HG03095 (cell line): ENCODE measurements at regions not wholly inside any gene's neighbourhood (a gene's known extent, or its start where the extent isn't known, plus 50 kb on each side); places are given as distances from the start of the nearest gene placed in this dataset.

ENCODE experiments used
- ATAC-seq: cut with Tn5 transposase; IDR thresholded peaks from one replicate; pipeline ENCODE4 v1.9.1; 2021; ENCODE audit warnings: moderate library complexity; ENCODE audit not compliant: unreplicated experiment

DNA sequence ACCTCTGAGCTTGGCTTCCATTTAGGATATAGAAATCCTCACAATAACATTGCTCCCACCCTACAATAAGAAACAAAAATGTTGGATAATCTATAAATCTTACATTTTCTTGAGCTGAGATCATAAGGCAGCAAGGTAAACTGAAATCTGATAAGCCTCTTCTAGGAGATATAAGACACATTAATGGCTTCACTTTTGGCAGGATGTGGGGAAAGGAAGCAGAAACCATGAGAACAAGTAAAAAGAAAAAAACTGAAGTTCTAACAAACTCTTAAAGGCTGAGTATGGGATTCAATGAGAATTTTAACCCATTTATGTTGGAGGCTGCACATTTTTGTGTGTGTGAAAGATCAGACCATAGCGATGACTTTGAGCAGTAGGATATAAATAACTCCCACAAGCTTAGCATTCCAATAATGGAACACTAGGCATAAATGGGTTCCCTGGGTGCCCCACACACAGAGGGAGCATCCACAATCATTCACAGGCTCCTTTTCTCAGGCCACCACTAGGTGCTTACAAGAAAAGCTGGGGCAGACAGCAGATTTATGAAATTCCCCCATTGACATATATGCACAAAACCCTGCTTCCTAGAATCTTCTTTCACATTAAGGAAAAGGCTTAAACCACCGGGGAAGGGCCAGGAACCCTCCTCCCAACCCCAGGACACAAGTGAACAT is 564.9 kb upstream of the MGMT start:
- ATAC-seq = no peak

DNA sequence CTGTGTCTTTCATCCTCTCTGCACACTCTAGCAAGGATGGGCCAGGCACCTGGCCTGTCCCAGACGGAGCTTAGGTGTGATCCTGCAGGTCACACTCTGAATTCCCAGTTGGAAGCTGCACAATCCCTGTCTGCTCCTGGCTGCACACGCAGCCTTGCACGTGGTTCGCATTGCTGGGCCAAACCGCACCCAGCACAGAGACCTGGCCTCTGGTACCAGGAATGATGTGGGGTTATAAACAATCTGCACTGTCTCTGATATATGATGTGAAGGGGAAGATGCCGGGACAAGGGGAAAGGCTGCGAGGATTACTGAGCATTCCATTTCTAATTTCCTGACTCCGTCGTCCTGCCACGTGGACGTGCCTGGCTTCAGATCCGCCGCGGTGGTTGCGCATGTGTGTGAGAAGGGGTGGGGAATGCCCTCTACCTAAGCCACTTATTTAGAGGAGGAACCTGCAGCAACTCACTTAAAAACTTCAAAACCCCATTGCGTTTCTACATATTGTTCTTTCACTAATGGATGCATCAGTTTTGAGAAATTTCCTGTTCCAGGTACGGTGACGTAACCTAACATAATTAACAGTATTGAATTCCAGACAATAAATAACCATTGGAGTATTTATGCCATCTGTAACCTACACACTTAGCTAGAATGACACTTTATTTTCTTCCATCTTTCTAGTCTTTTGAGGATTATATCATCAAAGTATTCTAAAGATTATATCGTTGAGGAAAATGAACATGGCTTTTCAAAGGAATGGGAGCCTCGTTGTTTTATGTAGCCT is 559.7 kb upstream of the MGMT start:
- ATAC-seq = no peak

DNA sequence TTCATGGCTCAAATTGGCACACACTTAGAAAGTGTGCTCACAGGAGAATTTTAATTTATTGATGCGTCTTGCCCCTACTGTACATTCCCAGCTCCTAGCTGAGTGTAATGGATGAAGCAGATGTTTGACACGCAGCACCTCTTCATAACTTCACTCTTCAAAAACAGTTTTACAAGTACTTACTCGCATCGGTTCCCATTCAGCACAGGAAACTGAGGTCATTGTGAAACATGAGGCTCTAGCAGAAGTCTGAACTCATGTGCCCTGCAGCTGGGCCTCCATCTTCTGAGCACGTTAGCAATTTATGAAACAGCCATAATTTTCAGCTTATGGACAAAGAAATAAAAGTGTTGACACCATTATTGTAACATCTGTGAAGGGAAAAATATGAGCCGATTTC is 558.9 kb upstream of the MGMT start:
- no peak for ATAC-seq

DNA sequence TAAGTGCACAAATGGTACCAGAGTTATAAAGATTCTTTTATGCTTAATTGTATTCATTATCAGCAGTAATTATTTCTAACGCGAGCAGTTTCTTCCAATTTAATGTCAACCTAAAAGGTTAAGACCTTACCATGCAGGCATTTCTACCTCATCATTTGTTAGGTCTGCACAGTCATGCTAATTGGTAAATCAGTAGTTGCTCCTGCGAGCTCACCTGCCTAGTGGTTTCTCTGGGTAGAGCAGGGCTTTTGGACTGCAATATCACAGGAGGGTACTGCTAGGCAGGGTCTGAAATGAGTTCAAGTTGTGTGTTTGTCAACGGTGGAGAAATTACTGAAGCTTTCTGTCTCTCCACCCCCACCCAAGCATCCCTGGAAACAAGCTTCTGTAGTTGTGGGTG is 558.5 kb upstream of the MGMT start:
- ATAC-seq = no peak

DNA sequence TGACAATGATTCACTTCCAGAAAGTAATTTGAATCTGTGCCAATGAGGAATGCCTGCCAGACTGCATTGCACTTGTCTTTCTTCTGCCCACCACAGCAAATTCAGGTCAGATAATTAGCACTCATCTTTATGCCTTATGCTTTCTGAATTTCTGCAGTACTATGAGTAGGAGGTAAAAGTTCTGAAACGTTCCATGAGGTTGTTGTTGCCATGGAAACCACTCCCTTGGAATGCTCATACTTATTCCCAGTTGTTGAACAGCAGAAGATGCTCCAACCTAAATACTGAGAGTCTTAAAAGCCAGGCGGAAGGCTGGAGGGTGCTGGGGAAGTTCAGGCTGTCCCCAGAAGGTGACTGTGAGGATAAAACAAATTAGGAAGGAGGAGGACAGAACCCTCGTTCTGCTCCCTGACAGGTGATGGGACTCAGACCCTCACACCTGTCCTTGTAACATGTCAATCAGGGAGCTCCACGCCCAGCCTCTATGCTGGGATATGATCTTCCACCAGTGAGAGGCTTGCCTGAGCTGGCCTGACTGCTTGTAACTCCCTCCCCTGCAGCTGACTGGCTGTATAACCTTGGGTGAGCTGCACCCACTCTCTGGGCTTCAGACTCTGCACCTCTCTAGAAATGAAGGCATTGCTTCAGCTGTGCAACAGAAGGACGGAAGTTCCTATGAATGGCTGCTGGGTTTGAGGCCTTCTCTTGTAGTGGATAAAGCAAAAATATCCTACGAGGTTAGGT is 554.3 kb upstream of the MGMT start:
- no peak for ATAC-seq

DNA sequence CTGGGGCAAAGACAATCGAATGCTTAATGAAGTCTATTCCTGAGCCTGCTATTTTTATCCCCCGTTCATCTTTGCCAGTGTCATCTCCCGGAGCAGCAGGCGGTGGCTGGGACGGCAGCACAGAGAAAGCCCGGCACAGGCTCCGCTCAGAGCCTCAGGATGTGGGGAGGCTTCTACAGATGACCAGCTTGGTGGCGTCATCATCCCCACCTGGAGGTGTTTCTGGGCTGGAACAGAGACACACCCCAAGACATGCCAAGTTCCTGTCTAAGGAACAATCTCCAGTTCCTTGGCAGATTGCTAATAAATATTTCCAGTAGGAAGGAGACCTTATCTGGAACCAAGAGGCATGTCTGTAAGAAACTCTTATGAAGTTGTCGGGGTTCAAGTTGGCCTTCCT is 552.4 kb upstream of the MGMT start:
- no peak for ATAC-seq

DNA sequence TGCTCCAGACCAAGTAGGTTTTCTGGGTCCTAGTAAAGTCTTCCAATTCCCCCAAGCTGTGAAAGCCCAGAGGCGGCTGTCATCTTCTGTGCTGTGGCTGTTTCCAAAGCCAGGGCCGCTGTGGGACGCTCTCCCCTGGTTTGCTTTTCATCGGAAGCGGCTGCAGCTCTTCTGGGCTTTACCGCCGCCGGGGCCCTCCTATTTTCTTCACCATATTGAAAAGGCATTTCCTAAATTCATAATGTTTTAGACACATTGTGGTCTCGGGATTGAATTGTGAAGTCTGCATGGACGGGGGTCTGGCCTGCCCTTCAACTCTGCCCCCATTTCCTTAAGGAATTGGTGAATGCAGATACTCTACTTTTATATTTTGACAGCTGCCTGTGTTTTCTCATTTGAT is 551.4 kb upstream of the MGMT start:
- ATAC-seq = no peak

DNA sequence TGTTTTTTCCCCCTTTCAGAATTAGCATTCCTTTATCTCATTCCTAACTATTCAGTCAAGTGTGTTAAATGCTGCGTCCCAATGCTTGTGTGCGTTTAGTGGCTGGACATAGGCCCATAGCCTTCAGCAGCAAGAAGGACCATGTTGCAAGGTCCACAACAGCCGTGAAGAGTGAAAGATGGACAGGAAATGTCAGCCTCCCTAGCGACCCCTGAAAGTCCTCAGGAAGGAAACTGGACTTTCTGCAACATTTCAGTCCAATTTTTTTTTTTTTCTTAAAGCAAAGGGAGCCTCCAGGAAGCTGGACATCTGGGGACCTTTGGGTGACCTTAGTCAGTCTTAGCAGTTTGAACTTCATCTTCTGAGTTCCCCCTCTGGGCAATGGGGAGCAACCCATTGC is 550.7 kb upstream of the MGMT start:
- ATAC-seq = no peak

DNA sequence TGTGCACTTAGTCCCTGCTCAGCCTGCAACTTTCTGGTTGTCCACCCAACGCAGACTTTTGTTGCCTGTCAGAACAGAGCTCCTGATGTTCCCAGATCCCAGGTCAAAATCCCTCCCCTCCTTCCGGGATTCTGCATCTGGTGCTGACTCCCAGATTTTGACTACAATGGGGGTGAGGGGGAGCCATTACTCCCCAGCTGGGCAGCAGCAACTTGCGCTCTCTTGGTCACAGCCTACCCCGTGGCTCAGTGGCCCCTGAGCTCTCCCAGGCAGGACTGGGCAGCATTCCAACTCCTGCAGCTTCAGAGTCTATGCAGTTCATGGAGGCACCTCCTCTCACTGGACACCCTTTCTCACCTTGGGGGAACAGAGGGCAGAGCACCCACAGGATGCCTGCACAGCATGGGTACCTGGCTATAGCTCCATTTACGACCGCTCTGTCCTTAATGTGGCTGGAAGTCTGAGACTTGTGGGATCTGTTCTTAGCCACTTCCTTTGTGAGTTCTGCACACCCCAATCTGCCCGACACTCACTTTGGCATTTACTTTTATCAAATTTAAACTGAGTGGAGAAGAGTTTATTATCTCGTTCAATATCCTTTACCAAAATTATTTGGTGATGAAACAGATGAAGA is 545.5 kb upstream of the MGMT start:
- ATAC-seq = no peak

DNA sequence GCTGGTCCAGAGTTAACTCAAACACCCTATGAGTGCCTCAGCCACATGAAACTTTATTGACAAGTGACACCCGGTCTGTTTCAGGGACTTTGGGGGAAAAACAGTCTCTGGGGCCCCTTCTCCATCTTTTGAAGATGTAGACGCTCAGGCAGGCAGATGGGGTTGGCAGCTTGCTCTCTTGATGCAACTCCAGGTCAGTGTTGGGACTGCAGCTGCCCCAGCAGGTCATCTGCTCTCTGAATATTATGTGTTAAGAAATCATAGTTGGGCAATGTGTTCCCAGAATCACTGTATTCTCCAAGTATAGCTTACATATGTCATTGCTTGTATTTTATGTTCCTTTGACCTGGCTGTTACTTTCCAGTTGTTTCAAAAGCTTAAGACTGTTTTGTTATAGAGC is 544.9 kb upstream of the MGMT start:
- no peak for ATAC-seq

DNA sequence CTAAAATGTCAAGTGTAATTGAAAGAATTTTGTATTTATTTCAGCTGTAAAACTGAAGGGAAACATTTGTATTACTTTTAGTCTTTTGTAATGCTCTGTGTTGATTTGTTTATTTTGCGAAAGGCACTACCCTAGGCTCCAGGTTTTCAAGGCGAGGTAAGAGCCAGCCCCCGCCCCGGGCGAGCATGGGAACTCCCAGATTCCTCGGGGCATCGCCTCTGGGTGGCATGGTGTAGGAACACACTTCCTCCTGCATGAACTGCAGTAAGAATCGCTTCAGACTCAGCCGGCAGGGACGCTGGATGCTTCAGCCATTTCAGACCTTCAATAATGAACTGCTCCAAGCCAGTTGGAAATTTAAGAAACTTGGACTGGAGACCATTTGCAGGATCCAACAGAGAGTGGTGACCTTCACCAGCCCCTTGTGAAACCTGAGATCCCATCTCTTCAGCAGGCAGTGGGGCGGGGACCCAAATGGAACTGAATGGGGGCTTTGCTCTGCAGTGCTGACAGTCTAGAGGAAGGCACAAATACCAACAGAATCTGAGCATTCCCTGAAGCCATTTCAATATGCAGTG is 544.3 kb upstream of the MGMT start:
- no peak for ATAC-seq

DNA sequence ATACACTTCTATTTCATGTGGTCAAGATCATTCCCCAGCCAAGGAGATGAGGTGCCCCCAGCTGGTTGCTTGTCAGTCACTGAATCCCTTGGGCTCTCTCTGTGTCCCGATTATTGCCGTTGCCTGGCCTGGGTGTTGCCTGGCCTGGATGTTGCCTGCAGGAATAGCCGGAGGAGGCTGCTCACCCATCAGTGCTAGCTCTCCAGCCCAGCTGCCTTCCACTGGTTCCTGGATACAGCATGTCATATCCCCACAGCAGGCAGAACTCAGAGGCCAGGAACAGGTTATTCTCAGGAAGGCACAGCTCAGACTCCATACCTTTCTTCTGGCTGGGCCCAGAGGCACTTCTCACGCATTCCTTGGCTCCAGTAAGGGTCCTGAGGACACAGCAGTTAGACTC is 542.1 kb upstream of the MGMT start:
- ATAC-seq = no peak

DNA sequence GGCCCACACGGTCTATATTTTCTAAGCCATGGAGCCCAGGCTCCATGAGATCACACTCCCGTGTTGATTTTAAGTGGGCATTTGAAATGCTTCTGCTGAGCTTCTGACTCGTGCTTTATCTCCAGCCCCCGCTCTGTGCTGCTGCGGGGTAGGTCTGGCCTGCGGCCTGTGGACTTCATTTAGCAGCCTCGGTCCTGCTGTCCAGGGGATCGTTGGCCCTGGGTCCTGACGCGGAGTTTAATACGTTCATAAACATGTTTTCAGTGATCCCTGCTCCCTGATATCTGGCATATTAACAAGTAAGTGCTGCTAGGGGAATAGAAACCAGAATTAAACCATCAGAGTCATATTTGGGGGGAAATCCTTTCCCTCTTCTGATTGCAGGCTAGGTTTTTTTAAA is 540.3 kb upstream of the MGMT start:
- ATAC-seq = no peak

DNA sequence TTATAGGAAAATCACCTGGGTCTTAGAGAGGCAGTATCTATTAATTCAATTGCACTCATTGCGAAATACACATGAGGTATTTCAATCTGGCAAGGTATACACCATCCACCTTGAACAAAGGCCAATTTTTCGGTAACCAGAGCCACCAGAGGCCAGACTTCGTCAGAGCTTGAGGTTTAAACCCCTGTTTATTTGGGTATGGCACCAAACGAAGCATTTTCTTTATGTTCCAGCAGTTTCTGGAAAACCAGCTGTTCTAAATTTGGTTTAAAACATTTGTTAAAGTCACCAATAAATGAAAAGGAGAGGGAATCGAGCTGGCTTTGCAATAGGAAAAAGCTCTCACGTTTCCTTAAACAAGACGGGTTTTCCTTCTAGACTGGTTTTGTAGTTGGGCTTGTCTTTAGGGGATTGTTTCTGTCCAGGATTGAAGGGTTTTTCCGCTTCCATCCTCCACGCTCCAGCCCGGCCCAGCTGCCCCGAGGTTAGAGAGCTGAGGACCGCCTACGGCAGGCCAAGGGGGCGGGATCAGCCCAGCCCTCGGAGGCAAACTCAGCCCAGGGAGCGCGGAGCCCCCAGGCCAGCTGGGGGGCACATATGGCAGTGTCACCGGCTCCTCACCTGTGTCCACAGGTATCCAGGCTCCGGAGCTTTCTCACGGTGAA is 539.4 kb upstream of the MGMT start:
- no peak for ATAC-seq

DNA sequence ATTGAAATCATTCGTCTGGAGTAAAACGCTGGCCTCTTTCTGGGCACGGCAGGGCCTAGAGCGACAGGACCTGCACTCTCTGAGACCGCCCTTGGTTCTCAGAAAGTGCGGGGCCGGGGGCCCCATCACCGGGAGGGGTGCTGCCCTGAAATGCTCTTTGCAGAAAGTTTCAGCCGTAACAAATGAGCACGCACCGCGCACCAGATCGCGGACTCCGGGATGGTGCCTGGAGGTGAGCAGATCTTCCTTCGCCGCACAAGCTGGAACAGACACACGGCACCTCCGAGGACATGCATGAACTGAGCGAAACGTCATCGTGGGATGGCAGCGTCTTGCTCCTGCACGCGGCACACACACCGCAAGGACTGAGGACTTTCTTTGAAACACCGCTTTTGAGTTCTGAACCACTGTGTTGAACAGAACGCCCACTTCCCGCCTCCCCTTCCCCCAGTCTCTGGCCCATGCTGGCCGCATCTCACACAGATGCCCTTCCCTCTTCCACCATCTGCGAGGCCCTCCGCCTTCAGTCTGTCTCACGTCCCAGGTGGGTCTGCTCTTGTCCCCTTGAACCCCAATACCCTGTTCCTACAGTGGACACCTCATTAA is 538.7 kb upstream of the MGMT start:
- no peak for ATAC-seq

DNA sequence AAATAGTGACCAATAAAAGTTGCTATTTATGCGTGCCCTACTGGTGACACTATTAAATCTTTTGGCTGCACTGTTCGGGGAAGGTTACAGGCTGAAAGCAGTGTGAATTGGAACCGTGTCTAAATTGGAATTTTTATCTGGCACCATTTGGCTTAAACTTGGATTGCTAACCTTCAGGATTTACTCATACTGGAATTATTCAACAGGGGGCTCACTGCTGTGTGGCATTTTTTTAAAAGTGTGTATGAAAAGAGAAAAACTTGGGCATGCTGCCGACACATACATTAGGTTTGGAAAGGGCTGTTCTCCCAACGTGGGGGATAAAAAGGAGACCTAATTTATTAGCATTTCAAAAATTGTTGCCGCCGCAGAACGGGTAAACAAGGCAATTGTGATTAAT is 537.9 kb upstream of the MGMT start:
- ATAC-seq = no peak

DNA sequence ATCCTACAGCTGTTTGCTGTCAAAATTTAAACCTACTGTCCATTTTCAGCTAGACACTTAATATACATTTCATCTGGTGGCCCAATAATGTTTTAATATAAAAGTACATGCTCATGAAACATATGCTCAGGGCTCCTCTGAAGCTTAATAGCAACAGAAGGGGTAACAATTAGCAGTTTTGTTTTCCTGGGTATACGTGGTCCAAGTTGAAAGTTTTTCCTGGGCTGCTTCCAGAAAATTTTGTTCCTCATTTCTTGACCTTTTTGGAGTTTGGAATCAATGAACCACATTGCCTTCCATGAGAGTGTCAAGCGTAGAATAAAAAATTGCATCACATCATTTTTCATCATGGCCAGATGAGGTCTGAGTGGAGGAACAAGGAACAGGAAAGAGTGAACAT is 537.3 kb upstream of the MGMT start:
- no peak for ATAC-seq

DNA sequence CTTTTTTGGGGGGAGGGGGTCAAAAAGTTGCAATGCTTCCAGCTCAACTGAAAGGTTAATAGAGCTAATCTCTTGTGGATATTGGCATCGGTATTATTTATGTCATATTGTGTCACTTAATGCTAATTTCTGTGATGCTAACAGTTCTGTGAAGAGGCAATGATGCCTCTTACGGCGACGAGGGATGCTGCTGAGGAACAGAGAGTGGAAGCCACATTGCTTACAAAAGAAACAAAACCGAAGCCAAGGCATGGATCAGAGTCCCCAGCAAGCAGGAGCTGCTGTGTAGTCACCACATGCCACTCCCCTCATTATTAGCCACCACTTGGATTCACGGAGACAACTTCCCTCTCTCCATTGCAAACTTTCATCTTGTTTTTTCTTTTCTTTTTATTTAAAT is 536.5 kb upstream of the MGMT start:
- ATAC-seq = no peak

DNA sequence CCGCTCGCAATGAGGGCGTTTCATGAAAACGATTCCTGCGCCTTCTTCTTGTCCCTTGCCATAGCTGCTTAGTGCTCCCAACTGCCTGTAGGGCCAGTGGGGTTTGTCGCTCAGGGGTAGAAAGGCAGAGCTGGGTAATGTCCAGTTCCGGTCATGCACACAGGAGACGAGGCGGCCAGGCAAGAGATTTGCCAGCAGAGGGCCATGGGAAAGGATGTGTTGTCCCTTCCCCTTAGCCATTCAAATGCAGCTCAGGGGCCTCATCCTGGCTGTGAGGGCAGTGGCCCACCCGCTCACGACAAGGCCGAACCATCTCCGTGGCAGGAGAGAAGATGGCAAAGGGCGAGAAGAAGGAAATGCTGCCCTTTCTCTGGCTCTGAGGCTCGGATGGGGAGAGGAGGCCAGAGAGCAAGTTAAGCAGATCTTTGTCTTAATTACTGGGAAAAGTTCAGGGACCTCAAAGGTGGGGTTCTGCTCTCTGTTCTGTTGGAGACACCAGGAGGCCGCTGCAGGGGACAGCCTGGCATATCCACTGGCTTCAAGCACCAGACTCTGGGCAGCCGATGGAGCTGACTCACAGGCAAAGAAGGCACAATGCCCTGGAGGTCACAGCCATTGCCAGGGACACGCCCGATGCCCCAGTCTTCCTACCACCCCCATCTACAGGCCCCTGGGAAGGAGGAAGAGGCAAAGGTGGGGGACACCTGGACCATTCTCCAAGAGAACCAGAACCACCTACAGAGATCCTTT is 534.8 kb upstream of the MGMT start:
- no peak for ATAC-seq

DNA sequence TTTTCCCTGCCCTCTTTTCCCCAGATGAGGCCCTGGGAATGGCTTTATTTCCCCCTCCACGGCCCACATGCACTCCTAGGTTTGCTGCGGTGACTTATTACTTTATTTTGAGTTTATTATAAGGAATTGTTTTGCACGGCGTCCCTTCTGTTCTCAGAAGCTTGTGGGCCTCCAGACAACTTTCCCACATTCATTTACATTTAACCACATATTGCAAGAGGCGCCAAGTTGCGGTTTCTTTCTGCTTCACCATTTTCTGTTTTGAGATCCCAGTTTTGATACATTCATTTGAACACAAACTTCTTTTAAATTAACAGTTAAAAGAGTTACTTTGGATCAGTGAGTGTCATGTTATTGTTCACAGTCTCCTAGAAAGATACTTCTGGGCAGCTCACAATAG is 532.5 kb upstream of the MGMT start:
- no peak for ATAC-seq
